H9 (cell line): ENCODE measurements at regions not wholly inside any gene's neighbourhood (a gene's known extent, or its start where the extent isn't known, plus 50 kb on each side); places are given as distances from the start of the nearest gene placed in this dataset.

Experiments used
- DNase-seq: peaks from one replicate; pipeline ENCODE4 v3.0.0-alpha.2; 2017
- H2AFZ ChIP-seq: one replicate; pipeline ENCODE4 v1.6.1; 2013; ENCODE audit warnings: mild to moderate bottlenecking, low read length, control low read depth, moderate library complexity
- H2AK5ac ChIP-seq: 2 replicates; pipeline ENCODE4 v1.6.1; 2013; ENCODE audit warnings: low read length, control low read depth, mixed read lengths; ENCODE audit not compliant: insufficient read length
- H2BK120ac ChIP-seq: one replicate; pipeline ENCODE4 v1.6.1; 2013; ENCODE audit warnings: low read depth, mild to moderate bottlenecking, low read length, control low read depth, inconsistent platforms; ENCODE audit not compliant: poor library complexity, severe bottlenecking
- H2BK12ac ChIP-seq: 2 replicates; pipeline ENCODE4 v1.6.1; 2013; ENCODE audit warnings: low read length, control low read depth, mixed read lengths, low read depth; ENCODE audit not compliant: insufficient read length
- H2BK15ac ChIP-seq: 2 replicates; pipeline ENCODE4 v1.6.1; 2013; ENCODE audit warnings: low read depth, low read length, control low read depth
- H2BK20ac ChIP-seq: one replicate; pipeline ENCODE4 v1.6.1; 2013; ENCODE audit warnings: low read depth, mild to moderate bottlenecking, low read length, control low read depth, inconsistent platforms; ENCODE audit not compliant: poor library complexity, severe bottlenecking
- H2BK5ac ChIP-seq: 2 replicates; pipeline ENCODE4 v1.6.1; 2013; ENCODE audit warnings: low read length, control low read depth, mixed read lengths; ENCODE audit not compliant: insufficient read length
- H3K14ac ChIP-seq: 2 replicates; pipeline ENCODE4 v1.6.1; 2013; ENCODE audit warnings: low read length, control low read depth; ENCODE audit not compliant: insufficient read depth
- H3K18ac ChIP-seq: 2 replicates; pipeline ENCODE4 v1.6.1; 2013; ENCODE audit warnings: low read depth, mild to moderate bottlenecking, mixed read lengths, low read length, control low read depth; ENCODE audit not compliant: insufficient read length
- H3K23ac ChIP-seq: 2 replicates; pipeline ENCODE4 v1.6.1; 2013; ENCODE audit warnings: low read length, control low read depth, mixed read lengths, low read depth; ENCODE audit not compliant: insufficient read length
- H3K23me2 ChIP-seq: 2 replicates; pipeline ENCODE4 v1.6.1; 2013; ENCODE audit warnings: low read depth, mild to moderate bottlenecking, mixed read lengths, low read length, control low read depth; ENCODE audit not compliant: insufficient read length, poor library complexity, severe bottlenecking
- H3K27ac ChIP-seq: 2 replicates; pipeline ENCODE4 v1.5.1; 2013; ENCODE audit warnings: low read length, control low read depth, mixed read lengths, low read depth; ENCODE audit not compliant: insufficient read length
- H3K27me3 ChIP-seq: 2 replicates; pipeline ENCODE4 v1.6.1; 2013; ENCODE audit warnings: low read length, control low read depth, inconsistent platforms; ENCODE audit not compliant: insufficient read depth
- H3K4ac ChIP-seq: 2 replicates; pipeline ENCODE4 v1.6.1; 2013; ENCODE audit warnings: low read depth, mild to moderate bottlenecking, control low read depth, inconsistent platforms, low read length, moderate library complexity
- H3K4me1 ChIP-seq: 2 replicates; pipeline ENCODE4 v1.6.1; 2013; ENCODE audit warnings: low read length, control low read depth, inconsistent platforms; ENCODE audit not compliant: insufficient read depth
- H3K4me2 ChIP-seq: 2 replicates; pipeline ENCODE4 v1.6.1; 2013; ENCODE audit warnings: low read length, control low read depth, mixed read lengths; ENCODE audit not compliant: insufficient read length, insufficient read depth
- H3K56ac ChIP-seq: 2 replicates; pipeline ENCODE4 v1.6.1; 2013; ENCODE audit warnings: low read depth, mild to moderate bottlenecking, mixed read lengths, low read length, control low read depth; ENCODE audit not compliant: insufficient read length
- H3K79me1 ChIP-seq: 2 replicates; pipeline ENCODE4 v1.6.1; 2013; ENCODE audit warnings: low read depth, mild to moderate bottlenecking, moderate library complexity, low read length, control low read depth, inconsistent platforms; ENCODE audit not compliant: insufficient read depth, poor library complexity, severe bottlenecking
- H3K79me2 ChIP-seq: 2 replicates; pipeline ENCODE4 v1.6.1; 2013; ENCODE audit warnings: low read length, control low read depth, inconsistent platforms; ENCODE audit not compliant: insufficient read depth
- H3K9ac ChIP-seq: 2 replicates; pipeline ENCODE4 v1.6.1; 2013; ENCODE audit warnings: low read length, control low read depth, mixed read lengths; ENCODE audit not compliant: insufficient read length; ENCODE audit errors: extremely low read depth
- H3K9me3 ChIP-seq: one replicate; pipeline ENCODE4 v1.6.1; 2013; ENCODE audit warnings: low read depth, low read length, inconsistent platforms; ENCODE audit not compliant: control insufficient read depth
- H3T11ph ChIP-seq: one replicate; pipeline ENCODE4 v1.6.1; 2013; ENCODE audit warnings: mild to moderate bottlenecking, low read length, control low read depth, inconsistent platforms
- H4K20me1 ChIP-seq: one replicate; pipeline ENCODE4 v1.6.1; 2013; ENCODE audit not compliant: control insufficient read depth, insufficient read length, insufficient read depth
- H4K5ac ChIP-seq: 2 replicates; pipeline ENCODE4 v1.6.1; 2013; ENCODE audit warnings: low read depth, mild to moderate bottlenecking, mixed read lengths, low read length, control low read depth; ENCODE audit not compliant: insufficient read length
- H4K8ac ChIP-seq: replicated peaks from 2 replicates; pipeline ENCODE4 v1.6.1; 2013; ENCODE audit warnings: low read length, control low read depth, mixed read lengths, low read depth; ENCODE audit not compliant: insufficient read length
- H4K91ac ChIP-seq: 2 replicates; pipeline ENCODE4 v1.6.1; 2013; ENCODE audit warnings: low read depth, mild to moderate bottlenecking, moderate library complexity, mixed read lengths, low read length, control low read depth; ENCODE audit not compliant: insufficient read length
- H3K27ac Mint-ChIP-seq, 3 experiments: 2 replicates in 2 of 3; 3 replicates in 1 of 3; pipeline ENCODE4 v1.8.0; 2020 to 2021; ENCODE audit warnings: mixed read lengths in 3 of 3, mild to moderate bottlenecking in 1 of 3, moderate library complexity in 1 of 3
- H3K27me3 Mint-ChIP-seq: 2 replicates; pipeline ENCODE4 v1.8.0; 2021; ENCODE audit warnings: low read depth, mild to moderate bottlenecking, moderate library complexity, mixed read lengths
- H3K36me3 Mint-ChIP-seq, 3 experiments: 2 replicates in 2 of 3; 3 replicates in 1 of 3; pipeline ENCODE4 v1.8.0; 2020 to 2021; ENCODE audit warnings: low read depth in 3 of 3, mixed read lengths in 3 of 3; ENCODE audit not compliant: insufficient read depth in 1 of 3
- H3K4me1 Mint-ChIP-seq, 2 experiments: 2 replicates each; pipeline ENCODE4 v1.8.0; 2020; ENCODE audit warnings: mixed read lengths in 2 of 2
- H3K4me3 Mint-ChIP-seq, 2 experiments: 2 replicates in 1 of 2; 3 replicates in 1 of 2; pipeline ENCODE4 v1.8.0; 2020 to 2021; ENCODE audit warnings: mild to moderate bottlenecking in 2 of 2, mixed read lengths in 2 of 2, moderate library complexity in 1 of 2
- H3K9me3 Mint-ChIP-seq, 2 experiments: 2 replicates in 1 of 2; 3 replicates in 1 of 2; pipeline ENCODE4 v1.8.0; 2020; ENCODE audit warnings: mild to moderate bottlenecking in 2 of 2, mixed read lengths in 2 of 2, moderate library complexity in 1 of 2
- WGBS: extraction: QIAGEN DNeasy Blood & Tissue Kit; methylation state at CpG from one replicate; pipeline ENCODE4 v1.1.7; 2013; ENCODE audit warnings: missing lambda C conversion rate, low lambda C conversion rate, mixed read lengths; ENCODE audit not compliant: insufficient read length; ENCODE audit errors: extremely low coverage; 5-methylcytosine and 5-hydroxymethylcytosine counted together
- TF ChIP-seq, protein P1 (sequence below): fragments of 200-600 bp; sonication (generic); conservative IDR thresholded peaks from 3 replicates; pipeline ENCODE4 v1.8.0; 2021; ENCODE audit warnings: antibody characterized with exemption, mild to moderate bottlenecking

DNA sequence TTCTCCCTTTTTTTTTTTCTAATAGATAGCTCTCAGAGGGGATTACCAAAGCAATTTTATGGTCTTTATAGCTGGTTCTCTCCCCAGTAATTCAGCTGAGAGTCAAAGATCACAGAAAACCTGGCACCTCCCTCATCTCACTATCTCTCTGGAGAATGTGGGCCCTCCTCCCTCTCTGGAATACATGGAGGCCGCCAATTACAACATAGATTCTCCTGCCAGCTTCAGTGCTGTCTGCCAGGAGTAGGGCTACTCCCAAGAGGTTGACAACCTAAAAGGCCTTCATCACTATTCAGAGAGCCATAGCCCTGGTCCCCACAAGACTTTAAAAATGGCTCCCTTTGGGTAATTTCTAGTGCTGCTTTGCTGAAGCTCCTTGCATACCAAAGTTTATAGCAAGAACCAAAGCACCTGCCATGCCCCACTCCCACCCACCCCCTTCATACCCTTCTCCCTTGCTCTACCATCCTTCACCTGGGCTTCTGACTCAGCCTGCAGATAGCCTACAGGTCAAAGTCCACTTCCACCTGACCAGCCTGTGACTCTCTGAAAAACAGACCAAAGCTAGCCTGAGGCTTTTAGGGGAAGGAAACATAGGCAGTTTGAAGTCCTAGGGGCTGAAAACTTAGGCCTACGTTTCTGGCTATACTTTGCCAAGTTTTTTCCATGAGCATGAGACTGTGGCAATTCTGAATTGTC lies 472.3 kb downstream of the TNS1 start:
- no peak overlapping the region for H3K9ac ChIP-seq
- H2BK5ac ChIP-seq, result no peak overlapping the region
- no peak overlapping the region for H2BK15ac ChIP-seq
- H2BK120ac ChIP-seq, result no peak overlapping the region
- no peak overlapping the region for H2BK20ac ChIP-seq
- Mint-ChIP-seq H3K4me3 (no peak overlapping the region), H3K36me3 (no peaks in the 10 kb centered on the region), H3K4me1 (peaks cover 5% of the 10 kb centered on the region in 2 experiments; a peak in 3 of 4 replicates), H3K27me3 (peaks cover 5% of the 10 kb centered on the region), H3K9me3 (no peaks in the 10 kb centered on the region; a peak in 1 of 5 replicates), H3K27ac (no peak overlapping the region)
- H3K27me3 ChIP-seq, result no peaks in the 10 kb centered on the region
- DNase-seq, result no peak
- H3K27ac ChIP-seq, result no peak overlapping the region
- no peaks in the 10 kb centered on the region for H3K79me1 ChIP-seq
- H3K56ac ChIP-seq, result no peak overlapping the region
- H3K4ac ChIP-seq, result no peak overlapping the region
- H4K91ac ChIP-seq, result no peak overlapping the region
- no peaks in the 10 kb centered on the region for H4K20me1 ChIP-seq
- no peak overlapping the region for H3K14ac ChIP-seq
- H3K4me1 ChIP-seq, result no peaks in the 10 kb centered on the region
- no peak overlapping the region for H4K8ac ChIP-seq
- H3K79me2 ChIP-seq, result no peaks in the 10 kb centered on the region
- no peak overlapping the region for H3K4me2 ChIP-seq
- no peaks in the 10 kb centered on the region for H3K23me2 ChIP-seq
- H4K5ac ChIP-seq, result no peak overlapping the region
- no peak overlapping the region for H2AFZ ChIP-seq
- H3T11ph ChIP-seq, result no peak overlapping the region
- no peak overlapping the region for H3K18ac ChIP-seq
- H3K9me3 ChIP-seq, result no peaks in the 10 kb centered on the region
- no peak overlapping the region for H3K23ac ChIP-seq
- TF ChIP-seq, protein P1, sequence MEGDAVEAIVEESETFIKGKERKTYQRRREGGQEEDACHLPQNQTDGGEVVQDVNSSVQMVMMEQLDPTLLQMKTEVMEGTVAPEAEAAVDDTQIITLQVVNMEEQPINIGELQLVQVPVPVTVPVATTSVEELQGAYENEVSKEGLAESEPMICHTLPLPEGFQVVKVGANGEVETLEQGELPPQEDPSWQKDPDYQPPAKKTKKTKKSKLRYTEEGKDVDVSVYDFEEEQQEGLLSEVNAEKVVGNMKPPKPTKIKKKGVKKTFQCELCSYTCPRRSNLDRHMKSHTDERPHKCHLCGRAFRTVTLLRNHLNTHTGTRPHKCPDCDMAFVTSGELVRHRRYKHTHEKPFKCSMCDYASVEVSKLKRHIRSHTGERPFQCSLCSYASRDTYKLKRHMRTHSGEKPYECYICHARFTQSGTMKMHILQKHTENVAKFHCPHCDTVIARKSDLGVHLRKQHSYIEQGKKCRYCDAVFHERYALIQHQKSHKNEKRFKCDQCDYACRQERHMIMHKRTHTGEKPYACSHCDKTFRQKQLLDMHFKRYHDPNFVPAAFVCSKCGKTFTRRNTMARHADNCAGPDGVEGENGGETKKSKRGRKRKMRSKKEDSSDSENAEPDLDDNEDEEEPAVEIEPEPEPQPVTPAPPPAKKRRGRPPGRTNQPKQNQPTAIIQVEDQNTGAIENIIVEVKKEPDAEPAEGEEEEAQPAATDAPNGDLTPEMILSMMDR, result no peak
- H2AK5ac ChIP-seq, result no peak overlapping the region
- no peak overlapping the region for H2BK12ac ChIP-seq
- WGBS, result no CpG with 5 or more reads among the region's 2 CpGs
